Fibroblast of the aortic adventitia (primary cell): ENCODE measurements at regions not wholly inside any gene's neighbourhood (a gene's known extent, or its start where the extent isn't known, plus 50 kb on each side); places are given as distances from the start of the nearest gene placed in this dataset.
A peak's percentile ranks its signal among the peaks of the same experiment; 100 is the strongest.

Experiments used
- DNase-seq: peaks from one replicate; pipeline ENCODE4 v3.0.0-alpha.2; 2010; ENCODE audit warnings: low read depth
- H3K4me3 ChIP-seq: 2 replicates; pipeline ENCODE4 v1.5.1; 2011; ENCODE audit warnings: low read depth, mild to moderate bottlenecking, control low read depth, low read length, moderate library complexity
- TF ChIP-seq, protein P1 (sequence below): IDR thresholded peaks from 2 replicates; pipeline ENCODE4 v1.5.1; 2011; ENCODE audit warnings: mild to moderate bottlenecking, low read length, control low read depth, inconsistent platforms; ENCODE audit not compliant: insufficient read depth

GRCh38 chr3:59128685-59129084, 78.9 kb upstream of the CFAP20DC start:
- no peak overlapping the region for H3K4me3 ChIP-seq
- DNase-seq, result no peak
- TF ChIP-seq, protein P1, sequence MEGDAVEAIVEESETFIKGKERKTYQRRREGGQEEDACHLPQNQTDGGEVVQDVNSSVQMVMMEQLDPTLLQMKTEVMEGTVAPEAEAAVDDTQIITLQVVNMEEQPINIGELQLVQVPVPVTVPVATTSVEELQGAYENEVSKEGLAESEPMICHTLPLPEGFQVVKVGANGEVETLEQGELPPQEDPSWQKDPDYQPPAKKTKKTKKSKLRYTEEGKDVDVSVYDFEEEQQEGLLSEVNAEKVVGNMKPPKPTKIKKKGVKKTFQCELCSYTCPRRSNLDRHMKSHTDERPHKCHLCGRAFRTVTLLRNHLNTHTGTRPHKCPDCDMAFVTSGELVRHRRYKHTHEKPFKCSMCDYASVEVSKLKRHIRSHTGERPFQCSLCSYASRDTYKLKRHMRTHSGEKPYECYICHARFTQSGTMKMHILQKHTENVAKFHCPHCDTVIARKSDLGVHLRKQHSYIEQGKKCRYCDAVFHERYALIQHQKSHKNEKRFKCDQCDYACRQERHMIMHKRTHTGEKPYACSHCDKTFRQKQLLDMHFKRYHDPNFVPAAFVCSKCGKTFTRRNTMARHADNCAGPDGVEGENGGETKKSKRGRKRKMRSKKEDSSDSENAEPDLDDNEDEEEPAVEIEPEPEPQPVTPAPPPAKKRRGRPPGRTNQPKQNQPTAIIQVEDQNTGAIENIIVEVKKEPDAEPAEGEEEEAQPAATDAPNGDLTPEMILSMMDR, result no peak

- H3K4me3 ChIP-seq, result no peak overlapping the region
- TF ChIP-seq, protein P1, result no peak
- DNase-seq, result peak; percentile 79
Observed at GRCh38 chr3:59127071-59127470, 77.2 kb upstream of the CFAP20DC start.

DNA sequence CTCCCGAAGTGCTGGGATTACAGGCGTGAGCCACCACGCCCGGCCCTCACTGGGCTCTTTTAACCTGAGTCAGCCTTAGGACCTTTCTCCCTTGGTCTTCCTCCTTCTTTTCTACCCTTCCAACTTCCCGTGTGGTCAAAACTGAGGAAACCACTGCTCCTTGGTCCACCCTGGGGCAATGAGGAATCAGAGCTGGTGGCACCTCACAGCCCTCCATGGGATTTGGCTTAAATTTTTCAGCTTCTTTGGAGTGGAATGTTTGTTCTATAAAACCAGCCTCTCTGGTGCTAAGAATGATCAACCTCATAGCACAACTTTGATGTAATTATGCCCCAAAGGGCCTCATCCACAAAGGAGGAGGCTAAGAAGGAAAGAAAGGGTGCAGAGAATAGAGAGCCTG, 76.6 kb upstream of the CFAP20DC start:
- TF ChIP-seq, protein P1, result no peak
- H3K4me3 ChIP-seq, result no peak overlapping the region
- no peak for DNase-seq

- DNase-seq, result no peak
- H3K4me3 ChIP-seq, result no peak overlapping the region
- TF ChIP-seq, protein P1, result no peak
Observed at GRCh38 chr3:59121346-59122144, 71.7 kb upstream of the CFAP20DC start.

- TF ChIP-seq, protein P1, result no peak
- H3K4me3 ChIP-seq, result no peak overlapping the region
- DNase-seq, result no peak
Observed at GRCh38 chr3:59118928-59119327, 69.1 kb upstream of the CFAP20DC start.

DNA sequence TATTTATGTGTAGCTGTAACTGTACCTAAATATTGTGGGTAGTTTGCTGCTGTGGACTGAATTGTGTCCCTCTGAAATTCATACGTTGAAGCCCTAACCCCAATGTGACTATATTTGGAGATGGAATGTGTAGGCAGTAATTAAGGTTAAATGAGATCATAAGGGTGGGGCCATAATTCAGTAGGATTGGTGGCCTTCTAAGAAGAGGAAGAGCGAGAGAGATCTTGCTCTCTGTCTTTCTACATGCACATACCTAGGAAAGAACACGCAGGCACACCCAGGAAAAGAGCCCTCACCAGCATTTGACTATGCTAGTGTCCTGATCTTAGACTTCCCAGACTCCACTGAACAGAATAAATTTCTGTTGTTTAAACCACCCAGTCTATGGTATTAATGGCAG, 67.6 kb upstream of the CFAP20DC start:
- H3K4me3 ChIP-seq, result no peak overlapping the region
- no peak for DNase-seq
- TF ChIP-seq, protein P1, result no peak

DNA sequence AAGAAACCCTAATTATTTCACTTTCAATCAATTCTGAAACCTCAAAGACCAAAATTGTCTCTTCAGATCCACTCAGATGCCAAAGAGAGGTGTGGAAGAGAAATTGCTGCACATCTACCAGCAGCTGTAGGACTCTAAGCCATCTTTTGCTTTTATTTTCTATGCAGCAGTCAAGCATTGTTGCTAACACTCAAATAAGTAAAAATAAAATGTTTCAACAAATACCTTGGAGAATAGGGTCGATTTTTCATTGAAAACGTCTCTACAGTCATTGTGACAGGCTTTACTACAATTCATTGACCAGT, 66.4 kb upstream of the CFAP20DC start:
- DNase-seq, result no peak
- TF ChIP-seq, protein P1, result no peak
- no peak overlapping the region for H3K4me3 ChIP-seq
